ENCODE measurements at regions not wholly inside any gene's neighbourhood (a gene's known extent, or its start where the extent isn't known, plus 50 kb on each side); places are given as distances from the start of the nearest gene placed in this dataset.
"Not testable (repeated sequence)": the region's sequence is repeated elsewhere in the genome, so short reads cannot be mapped to it uniquely, and the experiment has no call there.

DNA sequence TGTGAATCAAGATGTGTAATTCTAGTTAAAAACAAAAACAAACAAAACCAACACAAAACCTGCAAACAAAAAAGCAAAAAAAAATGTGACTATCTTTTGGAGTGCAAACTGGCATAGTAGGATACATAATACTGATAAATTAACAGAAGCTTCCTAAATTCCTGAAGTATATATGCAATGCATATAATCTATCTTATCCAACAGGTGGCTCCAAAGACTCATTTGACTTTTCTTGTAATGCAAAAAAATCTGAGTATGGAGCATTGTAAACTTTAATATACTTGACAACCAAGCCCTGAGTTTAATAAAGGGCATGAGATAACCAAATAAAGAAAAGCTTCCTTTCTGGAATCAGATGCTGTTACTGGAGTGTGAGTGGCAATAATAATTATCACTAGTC lies 1003.6 kb downstream of the FSCB start:
- H3K79me2 ChIP-seq (ENCODE audit: control insufficient read depth, insufficient read depth, low read length): no peaks in the 10 kb centered on the region
- no peak overlapping the region for H3K27ac ChIP-seq (ENCODE audit: insufficient read depth, low read length)
- no peaks in the 10 kb centered on the region for H3K4me1 ChIP-seq (ENCODE audit: control insufficient read depth, extremely low read depth, insufficient read depth, low read length)
- no peaks in the 10 kb centered on the region for H3K9me3 ChIP-seq (ENCODE audit: control insufficient read depth, insufficient read depth, low read depth, low read length)
- no peak overlapping the region for H2AFZ ChIP-seq (ENCODE audit: low read length)
- H3K36me3 ChIP-seq (ENCODE audit: control insufficient read depth, insufficient read depth, low read length): no peaks in the 10 kb centered on the region
- no peak for DNase-seq (ENCODE audit: low read depth in 2 of 2)
- no peaks in the 10 kb centered on the region for H4K20me1 ChIP-seq (ENCODE audit: control insufficient read depth, extremely low read depth, insufficient read depth, low read length)
- no peak overlapping the region for H3K4me2 ChIP-seq (ENCODE audit: extremely low read depth, insufficient read depth, low read length)
- H3K9ac ChIP-seq (ENCODE audit: insufficient read depth, low read length): no peak overlapping the region
- H3K4me3 ChIP-seq (replicated peaks in 1 of 4; ENCODE audit: control extremely low read depth in 1 of 4, insufficient read depth in 1 of 4, low read depth in 3 of 4, low read length in 4 of 4): no peak overlapping the region
- no peaks in the 10 kb centered on the region for H3K27me3 ChIP-seq (ENCODE audit: control insufficient read depth, insufficient read depth, low read length)
- TF ChIP-seq, protein P1, sequence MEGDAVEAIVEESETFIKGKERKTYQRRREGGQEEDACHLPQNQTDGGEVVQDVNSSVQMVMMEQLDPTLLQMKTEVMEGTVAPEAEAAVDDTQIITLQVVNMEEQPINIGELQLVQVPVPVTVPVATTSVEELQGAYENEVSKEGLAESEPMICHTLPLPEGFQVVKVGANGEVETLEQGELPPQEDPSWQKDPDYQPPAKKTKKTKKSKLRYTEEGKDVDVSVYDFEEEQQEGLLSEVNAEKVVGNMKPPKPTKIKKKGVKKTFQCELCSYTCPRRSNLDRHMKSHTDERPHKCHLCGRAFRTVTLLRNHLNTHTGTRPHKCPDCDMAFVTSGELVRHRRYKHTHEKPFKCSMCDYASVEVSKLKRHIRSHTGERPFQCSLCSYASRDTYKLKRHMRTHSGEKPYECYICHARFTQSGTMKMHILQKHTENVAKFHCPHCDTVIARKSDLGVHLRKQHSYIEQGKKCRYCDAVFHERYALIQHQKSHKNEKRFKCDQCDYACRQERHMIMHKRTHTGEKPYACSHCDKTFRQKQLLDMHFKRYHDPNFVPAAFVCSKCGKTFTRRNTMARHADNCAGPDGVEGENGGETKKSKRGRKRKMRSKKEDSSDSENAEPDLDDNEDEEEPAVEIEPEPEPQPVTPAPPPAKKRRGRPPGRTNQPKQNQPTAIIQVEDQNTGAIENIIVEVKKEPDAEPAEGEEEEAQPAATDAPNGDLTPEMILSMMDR (conservative IDR thresholded peaks at IDR 0.05 in 1 of 2, IDR thresholded peaks at IDR 0.05 in 1 of 2; ENCODE audit: low read depth in 1 of 2, low read length in 2 of 2): no peak
- no peak for TF ChIP-seq EZH2 (IDR thresholded peaks at IDR 0.05; ENCODE audit: low read length, missing control alignments)

DNA sequence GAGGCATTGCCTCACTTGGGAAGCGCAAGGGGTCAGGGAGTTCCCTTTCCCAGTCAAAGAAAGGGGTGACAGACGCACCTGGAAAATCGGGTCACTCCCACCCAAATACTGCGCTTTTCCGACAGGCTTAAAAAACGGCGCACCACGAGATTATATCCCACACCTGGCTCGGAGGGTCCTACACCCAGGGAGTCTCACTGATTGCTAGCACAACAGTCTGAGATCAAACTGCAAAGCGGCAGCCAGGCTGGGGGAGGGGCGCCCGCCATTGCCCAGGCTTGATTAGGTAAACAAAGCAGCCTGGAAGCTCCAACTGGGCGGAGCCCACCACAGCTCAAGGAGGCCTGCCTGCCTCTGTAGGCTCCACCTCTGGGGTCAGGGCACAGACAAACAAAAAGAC lies 1014.7 kb downstream of the FSCB start:
- not testable (repeated sequence) for DNase-seq (ENCODE audit: low read depth in 2 of 2); H3K27ac ChIP-seq (ENCODE audit: insufficient read depth, low read length); H3K79me2 ChIP-seq (ENCODE audit: control insufficient read depth, insufficient read depth, low read length); H3K9me3 ChIP-seq (ENCODE audit: control insufficient read depth, insufficient read depth, low read depth, low read length); H2AFZ ChIP-seq (ENCODE audit: low read length); H3K27me3 ChIP-seq (ENCODE audit: control insufficient read depth, insufficient read depth, low read length); H4K20me1 ChIP-seq (ENCODE audit: control insufficient read depth, extremely low read depth, insufficient read depth, low read length); H3K9ac ChIP-seq (ENCODE audit: insufficient read depth, low read length); H3K36me3 ChIP-seq (ENCODE audit: control insufficient read depth, insufficient read depth, low read length); H3K4me1 ChIP-seq (ENCODE audit: control insufficient read depth, extremely low read depth, insufficient read depth, low read length); H3K4me2 ChIP-seq (ENCODE audit: extremely low read depth, insufficient read depth, low read length); H3K4me3 ChIP-seq (replicated peaks in 1 of 4; ENCODE audit: control extremely low read depth in 1 of 4, insufficient read depth in 1 of 4, low read depth in 3 of 4, low read length in 4 of 4)

DNA sequence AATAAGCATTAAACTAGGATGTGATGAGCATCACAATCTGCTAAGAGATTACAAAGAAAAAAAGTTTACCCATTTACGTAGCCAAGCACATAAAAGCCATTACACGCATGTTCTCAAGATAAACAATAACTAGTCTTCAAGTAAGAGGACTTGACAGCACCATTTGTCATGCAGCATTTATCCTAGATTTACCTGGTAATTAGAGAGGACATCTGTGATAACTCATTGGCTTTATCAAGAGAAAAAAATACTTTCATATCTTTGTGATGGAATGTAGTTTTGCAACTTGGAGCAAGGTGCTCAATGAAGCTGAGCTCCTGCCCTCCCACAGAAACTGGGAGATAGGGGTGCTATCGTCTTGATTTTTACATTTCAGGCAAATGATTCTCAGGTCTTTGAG lies 1023.7 kb downstream of the FSCB start:
- no peaks in the 10 kb centered on the region for H3K27me3 ChIP-seq (ENCODE audit: control insufficient read depth, insufficient read depth, low read length)
- H4K20me1 ChIP-seq (ENCODE audit: control insufficient read depth, extremely low read depth, insufficient read depth, low read length): no peaks in the 10 kb centered on the region
- DNase-seq (ENCODE audit: low read depth in 2 of 2): no peak
- H3K36me3 ChIP-seq (ENCODE audit: control insufficient read depth, insufficient read depth, low read length): no peaks in the 10 kb centered on the region
- H3K4me1 ChIP-seq (ENCODE audit: control insufficient read depth, extremely low read depth, insufficient read depth, low read length): no peaks in the 10 kb centered on the region
- no peak overlapping the region for H3K4me2 ChIP-seq (ENCODE audit: extremely low read depth, insufficient read depth, low read length)
- no peak overlapping the region for H3K4me3 ChIP-seq (replicated peaks in 1 of 4; ENCODE audit: control extremely low read depth in 1 of 4, insufficient read depth in 1 of 4, low read depth in 3 of 4, low read length in 4 of 4)
- no peak overlapping the region for H3K9ac ChIP-seq (ENCODE audit: insufficient read depth, low read length)
- H3K27ac ChIP-seq (ENCODE audit: insufficient read depth, low read length): no peak overlapping the region
- TF ChIP-seq EZH2 (IDR thresholded peaks at IDR 0.05; ENCODE audit: low read length, missing control alignments): no peak
- TF ChIP-seq, protein P1 (conservative IDR thresholded peaks at IDR 0.05 in 1 of 2, IDR thresholded peaks at IDR 0.05 in 1 of 2; ENCODE audit: low read depth in 1 of 2, low read length in 2 of 2): no peak
- H2AFZ ChIP-seq (ENCODE audit: low read length): no peak overlapping the region
- H3K9me3 ChIP-seq (ENCODE audit: control insufficient read depth, insufficient read depth, low read depth, low read length): no peaks in the 10 kb centered on the region
- no peaks in the 10 kb centered on the region for H3K79me2 ChIP-seq (ENCODE audit: control insufficient read depth, insufficient read depth, low read length)

DNA sequence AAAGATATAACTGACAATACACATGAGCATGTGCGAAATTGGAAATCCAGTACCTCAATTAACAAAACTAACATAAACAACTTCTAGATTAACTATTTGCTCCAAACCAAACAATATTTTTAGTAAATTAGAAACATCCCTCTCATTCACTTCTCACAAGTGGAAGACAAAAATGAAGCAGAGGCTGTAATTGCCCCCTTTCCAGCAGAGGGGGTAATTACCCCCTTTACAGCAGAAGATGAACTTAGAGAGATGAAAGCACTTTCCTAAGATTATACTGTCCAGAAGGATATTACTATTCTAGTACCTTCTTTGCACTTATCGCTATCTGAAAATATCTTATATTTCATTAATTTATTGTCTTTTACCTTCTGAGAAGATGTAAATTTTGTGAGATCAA lies 1025.2 kb downstream of the FSCB start:
- H3K27me3 ChIP-seq (ENCODE audit: control insufficient read depth, insufficient read depth, low read length): no peaks in the 10 kb centered on the region
- no peaks in the 10 kb centered on the region for H4K20me1 ChIP-seq (ENCODE audit: control insufficient read depth, extremely low read depth, insufficient read depth, low read length)
- H3K79me2 ChIP-seq (ENCODE audit: control insufficient read depth, insufficient read depth, low read length): no peaks in the 10 kb centered on the region
- H3K4me1 ChIP-seq (ENCODE audit: control insufficient read depth, extremely low read depth, insufficient read depth, low read length): no peaks in the 10 kb centered on the region
- TF ChIP-seq EZH2 (IDR thresholded peaks at IDR 0.05; ENCODE audit: low read length, missing control alignments): no peak
- TF ChIP-seq, protein P1 (conservative IDR thresholded peaks at IDR 0.05 in 1 of 2, IDR thresholded peaks at IDR 0.05 in 1 of 2; ENCODE audit: low read depth in 1 of 2, low read length in 2 of 2): no peak
- H3K27ac ChIP-seq (ENCODE audit: insufficient read depth, low read length): no peak overlapping the region
- H3K9me3 ChIP-seq (ENCODE audit: control insufficient read depth, insufficient read depth, low read depth, low read length): no peaks in the 10 kb centered on the region
- no peaks in the 10 kb centered on the region for H3K36me3 ChIP-seq (ENCODE audit: control insufficient read depth, insufficient read depth, low read length)
- no peak overlapping the region for H2AFZ ChIP-seq (ENCODE audit: low read length)
- DNase-seq (ENCODE audit: low read depth in 2 of 2): no peak
- no peak overlapping the region for H3K4me3 ChIP-seq (replicated peaks in 1 of 4; ENCODE audit: control extremely low read depth in 1 of 4, insufficient read depth in 1 of 4, low read depth in 3 of 4, low read length in 4 of 4)
- no peak overlapping the region for H3K4me2 ChIP-seq (ENCODE audit: extremely low read depth, insufficient read depth, low read length)
- no peak overlapping the region for H3K9ac ChIP-seq (ENCODE audit: insufficient read depth, low read length)
